HepG2 (cell line): ENCODE measurements at regions not wholly inside any gene's neighbourhood (a gene's known extent, or its start where the extent isn't known, plus 50 kb on each side); places are given as distances from the start of the nearest gene placed in this dataset.

ENCODE experiments used
- ATAC-seq: fragments of 200-7000 bp; cut with Tn5 transposase; 3 replicates; pipeline ENCODE4 v1.9.1; 2020; ENCODE audit warnings: mild to moderate bottlenecking, moderate library complexity
- BruUV-seq: library from RNA; stranded (reverse); fragments of 400-500 nt; replicated peaks from 2 replicates; lab custom pipeline; 2021; lab: Mats Ljungman, UMichigan
- CTCF ChIA-PET: fragments of 300-600 bp; formaldehyde crosslinking; extraction: SDS; loops from one replicate; lab custom pipeline; 2021; ENCODE audit warnings: low total read pairs, inconsistent platforms, low intra/inter-chr PET ratio; lab: Yijun Ruan, JAX
- POLR2A ChIA-PET: fragments of 350-600 bp; sonication (Branson Sonifier 250); formaldehyde crosslinking; loops from one replicate; lab custom pipeline; 2020; ENCODE audit warnings: antibody characterized with exemption, inconsistent platforms; lab: Yijun Ruan, JAX
- DNase-seq: peaks from one replicate; pipeline ENCODE4 v3.0.0-alpha.2; 2015; ENCODE audit warnings: low spot score
- FAIRE-seq: peaks from 3 replicates; lab custom pipeline; 2011; peaks lifted over from hg19 to GRCh38; lab: Jason Lieb, UNC
- H2AFZ ChIP-seq: one replicate; pipeline ENCODE4 v1.6.1; 2011; ENCODE audit warnings: low read length, inconsistent platforms
- H3K27ac ChIP-seq: fragments of 300-600 bp; 3 replicates; pipeline ENCODE4 v1.8.0; 2011; ENCODE audit warnings: mixed run types, mild to moderate bottlenecking, mixed read lengths, low read length, inconsistent platforms; ENCODE audit not compliant: insufficient read depth; ENCODE audit errors: extremely low read length
- H3K27me3 ChIP-seq, 2 experiments: fragments of 200-600 bp in 1 of 2; 2 replicates in 1 of 2; 3 replicates in 1 of 2; pipeline versions ENCODE4 v1.6.0 to v1.8.0; 2011; ENCODE audit warnings: low read length in 2 of 2, mild to moderate bottlenecking in 2 of 2, moderate library complexity in 2 of 2, inconsistent platforms in 1 of 2; ENCODE audit not compliant: insufficient read depth in 2 of 2, control insufficient read depth in 1 of 2
- H3K36me3 ChIP-seq, 2 experiments: fragments of 200-600 bp in 1 of 2; replicated peaks in 1 of 2; 2 replicates in 1 of 2; 3 replicates in 1 of 2; pipeline versions ENCODE4 v1.5.1 to v1.8.0; 2011; ENCODE audit warnings: low read length in 2 of 2, inconsistent platforms in 1 of 2; ENCODE audit not compliant: insufficient read depth in 2 of 2, control insufficient read depth in 1 of 2
- H3K4me1 ChIP-seq: 2 replicates; pipeline ENCODE4 v1.5.1; 2012; ENCODE audit warnings: low read length, inconsistent platforms; ENCODE audit not compliant: insufficient read depth
- H3K4me2 ChIP-seq: 2 replicates; pipeline ENCODE4 v1.6.0; 2011; ENCODE audit warnings: low read depth, low read length, inconsistent platforms
- H3K4me3 ChIP-seq, 3 experiments: fragments of 200-600 bp in 1 of 3; sonication (generic), shearing (Covaris generic) in 1 of 3; replicated peaks in 1 of 3; 2 replicates each; pipeline ENCODE4 v1.5.1; 2011 to 2016; ENCODE audit warnings: low read length in 3 of 3, inconsistent platforms in 2 of 3, low read depth in 2 of 3, mild to moderate bottlenecking in 2 of 3, control low read depth in 1 of 3, mixed read lengths in 1 of 3; ENCODE audit not compliant: insufficient read depth in 1 of 3
- H3K79me2 ChIP-seq: one replicate; pipeline ENCODE4 v1.6.1; 2011; ENCODE audit warnings: low read length, inconsistent platforms; ENCODE audit not compliant: insufficient read depth
- H3K9ac ChIP-seq: 2 replicates; pipeline ENCODE4 v1.6.0; 2011; ENCODE audit warnings: mild to moderate bottlenecking, low read depth, low read length, inconsistent platforms; ENCODE audit not compliant: insufficient read depth
- H3K9me3 ChIP-seq: 2 replicates; pipeline ENCODE4 v1.5.1; 2012; ENCODE audit warnings: mild to moderate bottlenecking, low read length
- H4K20me1 ChIP-seq: 2 replicates; pipeline ENCODE4 v1.6.0; 2011; ENCODE audit warnings: inconsistent platforms, mild to moderate bottlenecking, low read length, moderate library complexity; ENCODE audit not compliant: insufficient read depth
- ATF7 ChIP-seq, 2 experiments: fragments of 450-650 bp in 1 of 2; sonication (generic) in 1 of 2; formaldehyde crosslinking in 1 of 2; IDR thresholded peaks; 2 replicates each; pipeline versions ENCODE4 v1.4.0 to v1.6.1; 2016 to 2020; ENCODE audit warnings: antibody characterized with exemption in 1 of 2, mild to moderate bottlenecking in 1 of 2, missing genetic modification reagents in 1 of 2
- BCL6 ChIP-seq: IDR thresholded peaks from 2 replicates; pipeline ENCODE4 v1.6.1; 2016; ENCODE audit warnings: missing genetic modification reagents, missing compliant biosample characterization
- BRCA1 ChIP-seq: sonication (generic); formaldehyde crosslinking; IDR thresholded peaks from 2 replicates; pipeline ENCODE4 v1.4.0; 2020; ENCODE audit warnings: missing genetic modification reagents
- HOMEZ ChIP-seq: IDR thresholded peaks from 2 replicates; pipeline ENCODE4 v1.6.1; 2016; ENCODE audit warnings: low read depth
- MAFK ChIP-seq, 2 experiments: IDR thresholded peaks in 1 of 2; conservative IDR thresholded peaks in 1 of 2; 2 replicates each; pipeline ENCODE4 v1.6.1; 2011; ENCODE audit warnings: improper control_type of control experiment in 2 of 2, low read length in 2 of 2
- MXD4 ChIP-seq: IDR thresholded peaks from 2 replicates; pipeline ENCODE4 v1.6.1; 2016; ENCODE audit warnings: mild to moderate bottlenecking, missing biosample characterization, missing genetic modification reagents
- NCOA2 ChIP-seq: sonication (generic); formaldehyde crosslinking; IDR thresholded peaks from 2 replicates; pipeline ENCODE4 v1.8.0; 2022; ENCODE audit warnings: inconsistent platforms
- POLR2G ChIP-seq: fragments of 200-400 bp; formaldehyde crosslinking; IDR thresholded peaks from 2 replicates; pipeline ENCODE4 v1.6.1; 2018; ENCODE audit warnings: mild to moderate bottlenecking, low read depth, low read length, moderate library complexity
- REPIN1 ChIP-seq: sonication (generic); formaldehyde crosslinking; IDR thresholded peaks from 2 replicates; pipeline ENCODE4 v1.8.0; 2022; ENCODE audit warnings: missing genetic modification reagents, low read depth, mild to moderate bottlenecking, borderline replicate concordance
- TRAFD1 ChIP-seq: sonication (generic); formaldehyde crosslinking; IDR thresholded peaks from 2 replicates; pipeline ENCODE4 v1.5.1; 2020; ENCODE audit warnings: missing genetic modification reagents, mild to moderate bottlenecking, borderline replicate concordance
- ZBTB20 ChIP-seq: sonication (generic); formaldehyde crosslinking; IDR thresholded peaks from 2 replicates; pipeline ENCODE4 v1.8.1; 2023; ENCODE audit warnings: missing genetic modification reagents, low read depth, mild to moderate bottlenecking, borderline replicate concordance
- ZFP62 ChIP-seq: sonication (generic); formaldehyde crosslinking; IDR thresholded peaks from 2 replicates; pipeline ENCODE4 v1.4.0; 2020; ENCODE audit warnings: missing genetic modification reagents
- ZNF17 ChIP-seq: sonication (generic); formaldehyde crosslinking; IDR thresholded peaks from 2 replicates; pipeline ENCODE4 v1.5.0; 2020; ENCODE audit warnings: mild to moderate bottlenecking, missing genetic modification reagents
- ZNF331 ChIP-seq: sonication (generic); formaldehyde crosslinking; IDR thresholded peaks from 2 replicates; pipeline ENCODE4 v1.4.0; 2020; ENCODE audit warnings: missing genetic modification reagents
- ZNF558 ChIP-seq: sonication (generic); formaldehyde crosslinking; IDR thresholded peaks from 2 replicates; pipeline ENCODE4 v1.9.0; 2022; ENCODE audit warnings: mild to moderate bottlenecking, missing genetic modification reagents, borderline replicate concordance
- ZNF564 ChIP-seq: sonication (generic); formaldehyde crosslinking; IDR thresholded peaks from 2 replicates; pipeline ENCODE4 v1.8.1; 2023; ENCODE audit warnings: mild to moderate bottlenecking, missing genetic modification reagents
- ZSCAN29 ChIP-seq: sonication (generic); formaldehyde crosslinking; conservative IDR thresholded peaks from 2 replicates; pipeline ENCODE4 v1.4.0; 2020; ENCODE audit warnings: mild to moderate bottlenecking, missing genetic modification reagents
- WGBS: methylation state at CpG from one replicate; pipeline ENCODE4 v1.1.6; 2017; ENCODE audit warnings: low lambda C conversion rate; 5-methylcytosine and 5-hydroxymethylcytosine counted together
- in situ Hi-C: cut with HindIII; loops from 2 replicates; pipeline ENCODE4 v1.10.0; 2017; ENCODE audit warnings: low pct_unique_long_range_greater_than_20kb; ENCODE audit not compliant: extremely low pct_ligation_motif_present
- intact Hi-C: fragments of 100-400 bp; cut with micrococcal nuclease; formaldehyde crosslinking; loops from one replicate; pipeline ENCODE4 v1.10.0; 2022; ENCODE audit not compliant: unreplicated experiment

GRCh38 chr18:2392446-2392845, 178.9 kb downstream of the METTL4 start:
- CTCF ChIA-PET: no interaction called here
- FAIRE-seq: no peak
- no TSS peak for BruUV-seq

More at GRCh38 chr18:2392446-2392845, 178.9 kb downstream of the METTL4 start:
- H3K4me2 ChIP-seq: no peak overlapping the region
- DNase-seq (no peak), ATAC-seq (no peak)
- in situ Hi-C loops (no loop called here), intact Hi-C loops (no loop called here)
- POLR2A ChIA-PET: no interaction called here
- no peak overlapping the region for H3K9ac ChIP-seq
- TF ChIP-seq HOMEZ: no peak
- TF ChIP-seq BCL6 (CRISPR knock-in tag): no peak
- TF ChIP-seq POLR2G: no peak
- TF ChIP-seq ZBTB20 (CRISPR knock-in tag): no peak
- no peak for TF ChIP-seq ZNF558 (CRISPR knock-in tag)
- no peak for TF ChIP-seq ZNF17 (CRISPR knock-in tag)
- TF ChIP-seq NCOA2 (CRISPR knock-in tag): no peak
- TF ChIP-seq MAFK (conservative IDR thresholded peaks at IDR 0.05 in 1 of 2, IDR thresholded peaks at IDR 0.05 in 1 of 2; ENCODE audit: low read length in 2 of 2): no peak
- TF ChIP-seq MXD4 (CRISPR knock-in tag): no peak
- no peak for TF ChIP-seq ZNF331 (CRISPR knock-in tag)
- TF ChIP-seq ATF7 (IDR thresholded peaks at IDR 0.05): no peak
- no peak for TF ChIP-seq ATF7 (CRISPR knock-in tag; IDR thresholded peaks at IDR 0.05)
- no peak for TF ChIP-seq ZSCAN29 (CRISPR knock-in tag)
- no peak for TF ChIP-seq TRAFD1 (CRISPR knock-in tag)
- no peak for TF ChIP-seq REPIN1 (CRISPR knock-in tag)
- no peak for TF ChIP-seq ZFP62
- TF ChIP-seq BRCA1 (CRISPR knock-in tag): no peak
- no peak for TF ChIP-seq ZNF564 (CRISPR knock-in tag)
- H3K27me3 ChIP-seq: no peaks in the 10 kb centered on the region
- no peaks in the 10 kb centered on the region for H3K36me3 ChIP-seq
- H2AFZ ChIP-seq: no peak overlapping the region
- H3K4me3 ChIP-seq: no peak overlapping the region
- no peaks in the 10 kb centered on the region for H3K9me3 ChIP-seq
- H3K27ac ChIP-seq: no peak overlapping the region
- 0% methylated on average over 2 of the region's 2 CpGs for WGBS
- no peaks in the 10 kb centered on the region for H3K4me1 ChIP-seq
- H3K79me2 ChIP-seq: no peaks in the 10 kb centered on the region
- no peaks in the 10 kb centered on the region for H4K20me1 ChIP-seq
